ENCODE measurements at regions not wholly inside any gene's neighbourhood (a gene's known extent, or its start where the extent isn't known, plus 50 kb on each side); places are given as distances from the start of the nearest gene placed in this dataset.
A peak's percentile ranks its signal among the peaks of the same experiment; 100 is the strongest.

DNA sequence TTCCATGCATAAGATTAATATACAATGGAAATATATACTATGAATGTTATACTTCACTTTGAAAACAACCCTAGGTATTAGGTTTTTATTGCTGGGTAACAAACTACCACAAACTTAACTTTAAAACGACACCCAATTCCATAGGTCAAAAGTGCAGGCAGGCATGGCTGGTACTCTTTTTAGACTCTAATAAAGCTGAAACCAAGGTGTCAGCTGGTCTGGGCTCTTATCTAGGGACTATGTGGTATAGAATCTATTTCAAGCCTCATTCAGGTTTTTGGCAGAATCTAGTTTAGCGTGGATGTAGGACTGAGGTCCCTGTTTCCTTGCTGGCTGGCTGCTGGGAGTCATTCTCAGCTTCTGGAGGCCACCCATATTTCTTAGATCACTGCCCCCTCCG lies 65.0 kb upstream of the TMEM168 start:
- H2AFZ ChIP-seq (ENCODE audit: low read length): no peak overlapping the region
- H3K4me3 Mint-ChIP-seq: no peak overlapping the region
- no peak overlapping the region for H3K4ac ChIP-seq (ENCODE audit: low read depth, low read length)
- no peak overlapping the region for H3K27ac ChIP-seq (ENCODE audit: insufficient read length, low read depth, low read length)
- H2BK5ac ChIP-seq (ENCODE audit: insufficient read length, low read length): no peak overlapping the region
- TF ChIP-seq, protein P1, sequence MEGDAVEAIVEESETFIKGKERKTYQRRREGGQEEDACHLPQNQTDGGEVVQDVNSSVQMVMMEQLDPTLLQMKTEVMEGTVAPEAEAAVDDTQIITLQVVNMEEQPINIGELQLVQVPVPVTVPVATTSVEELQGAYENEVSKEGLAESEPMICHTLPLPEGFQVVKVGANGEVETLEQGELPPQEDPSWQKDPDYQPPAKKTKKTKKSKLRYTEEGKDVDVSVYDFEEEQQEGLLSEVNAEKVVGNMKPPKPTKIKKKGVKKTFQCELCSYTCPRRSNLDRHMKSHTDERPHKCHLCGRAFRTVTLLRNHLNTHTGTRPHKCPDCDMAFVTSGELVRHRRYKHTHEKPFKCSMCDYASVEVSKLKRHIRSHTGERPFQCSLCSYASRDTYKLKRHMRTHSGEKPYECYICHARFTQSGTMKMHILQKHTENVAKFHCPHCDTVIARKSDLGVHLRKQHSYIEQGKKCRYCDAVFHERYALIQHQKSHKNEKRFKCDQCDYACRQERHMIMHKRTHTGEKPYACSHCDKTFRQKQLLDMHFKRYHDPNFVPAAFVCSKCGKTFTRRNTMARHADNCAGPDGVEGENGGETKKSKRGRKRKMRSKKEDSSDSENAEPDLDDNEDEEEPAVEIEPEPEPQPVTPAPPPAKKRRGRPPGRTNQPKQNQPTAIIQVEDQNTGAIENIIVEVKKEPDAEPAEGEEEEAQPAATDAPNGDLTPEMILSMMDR (conservative IDR thresholded peaks at IDR 0.05): no peak
- H4K5ac ChIP-seq (ENCODE audit: insufficient read length, low read depth, low read length): no peak overlapping the region
- H2BK120ac ChIP-seq (ENCODE audit: low read depth, low read length, poor library complexity, severe bottlenecking): no peak overlapping the region
- no peak overlapping the region for H3K9ac ChIP-seq (ENCODE audit: extremely low read depth, insufficient read length, low read length)
- H3K14ac ChIP-seq (ENCODE audit: insufficient read depth, low read length): no peak overlapping the region
- H3K79me2 ChIP-seq (ENCODE audit: insufficient read depth, low read length): no peaks in the 10 kb centered on the region
- no peak for DNase-seq
- H2AK5ac ChIP-seq (ENCODE audit: insufficient read length, low read length): no peak overlapping the region
- no peak overlapping the region for H3T11ph ChIP-seq (ENCODE audit: low read length)
- no peaks in the 10 kb centered on the region for H3K9me3 ChIP-seq (ENCODE audit: control insufficient read depth, low read depth, low read length)
- no peak overlapping the region for H3K4me2 ChIP-seq (ENCODE audit: insufficient read depth, insufficient read length, low read length)
- no CpG with 5 or more reads among the region's 3 CpGs for WGBS (ENCODE audit: extremely low coverage, insufficient read length, low lambda C conversion rate)
- H3K27me3 Mint-ChIP-seq (ENCODE audit: low read depth): no peaks in the 10 kb centered on the region
- no peak overlapping the region for H3K18ac ChIP-seq (ENCODE audit: insufficient read length, low read depth, low read length)
- H3K56ac ChIP-seq (ENCODE audit: insufficient read length, low read depth, low read length): no peak overlapping the region
- peaks cover 2% of the 10 kb centered on the region for H3K79me1 ChIP-seq (ENCODE audit: insufficient read depth, low read depth, low read length, poor library complexity, severe bottlenecking)
- no peaks in the 10 kb centered on the region for H3K27me3 ChIP-seq (ENCODE audit: insufficient read depth, low read length)
- H3K4me1 Mint-ChIP-seq: no peaks in the 10 kb centered on the region
- no peak overlapping the region for H3K23ac ChIP-seq (ENCODE audit: insufficient read length, low read depth, low read length)
- no peak overlapping the region for H2BK20ac ChIP-seq (ENCODE audit: low read depth, low read length, poor library complexity, severe bottlenecking)
- H3K27ac Mint-ChIP-seq: 0 out of 7 replicates have a peak overlapping the region, but pooled peaks of 1 of the 3 experiments have one; percentile 18
- H3K36me3 Mint-ChIP-seq (ENCODE audit: insufficient read depth in 1 of 3, low read depth in 3 of 3): no peaks in the 10 kb centered on the region; a peak in 3 of 7 replicates
- no peaks in the 10 kb centered on the region for H4K20me1 ChIP-seq (ENCODE audit: control insufficient read depth, insufficient read depth, insufficient read length)
- H3K9me3 Mint-ChIP-seq: peaks cover 0 to 2% of the 10 kb centered on the region in 2 experiments; a peak in 1 of 5 replicates
- H2BK12ac ChIP-seq (ENCODE audit: insufficient read length, low read depth, low read length): no peak overlapping the region
- no peak overlapping the region for H4K8ac ChIP-seq (replicated peaks; ENCODE audit: insufficient read length, low read depth, low read length)
- H3K23me2 ChIP-seq (ENCODE audit: insufficient read length, low read depth, low read length, poor library complexity, severe bottlenecking): no peaks in the 10 kb centered on the region
- no peak overlapping the region for H2BK15ac ChIP-seq (ENCODE audit: low read depth, low read length)
- H4K91ac ChIP-seq (ENCODE audit: insufficient read length, low read depth, low read length): no peak overlapping the region
- no peaks in the 10 kb centered on the region for H3K4me1 ChIP-seq (ENCODE audit: insufficient read depth, low read length)
